Fibroblast of lung (primary cell): ENCODE measurements at regions not wholly inside any gene's neighbourhood (a gene's known extent, or its start where the extent isn't known, plus 50 kb on each side); places are given as distances from the start of the nearest gene placed in this dataset.
"Not testable (repeated sequence)": the region's sequence is repeated elsewhere in the genome, so short reads cannot be mapped to it uniquely, and the experiment has no call there.

Experiments
- EZH2 ChIP-seq: IDR thresholded peaks from 2 replicates; pipeline ENCODE4 v1.5.1; 2012; ENCODE audit warnings: low read length, control low read depth, mild to moderate bottlenecking; ENCODE audit errors: missing control alignments
- TF ChIP-seq, protein P1 (sequence below), 2 donors: IDR thresholded peaks in 1 of 2; conservative IDR thresholded peaks in 1 of 2; 1 replicate in 1 of 2; 2 replicates in 1 of 2; pipeline ENCODE4 v1.5.1; 2011 to 2012; ENCODE audit warnings: low read length in 2 of 2, control low read depth in 1 of 2, inconsistent platforms in 1 of 2, low read depth in 1 of 2, mild to moderate bottlenecking in 1 of 2

GRCh38 chrX:131696989-131697388, 153.1 kb downstream of the OR13H1 start:
- TF ChIP-seq, protein P1, sequence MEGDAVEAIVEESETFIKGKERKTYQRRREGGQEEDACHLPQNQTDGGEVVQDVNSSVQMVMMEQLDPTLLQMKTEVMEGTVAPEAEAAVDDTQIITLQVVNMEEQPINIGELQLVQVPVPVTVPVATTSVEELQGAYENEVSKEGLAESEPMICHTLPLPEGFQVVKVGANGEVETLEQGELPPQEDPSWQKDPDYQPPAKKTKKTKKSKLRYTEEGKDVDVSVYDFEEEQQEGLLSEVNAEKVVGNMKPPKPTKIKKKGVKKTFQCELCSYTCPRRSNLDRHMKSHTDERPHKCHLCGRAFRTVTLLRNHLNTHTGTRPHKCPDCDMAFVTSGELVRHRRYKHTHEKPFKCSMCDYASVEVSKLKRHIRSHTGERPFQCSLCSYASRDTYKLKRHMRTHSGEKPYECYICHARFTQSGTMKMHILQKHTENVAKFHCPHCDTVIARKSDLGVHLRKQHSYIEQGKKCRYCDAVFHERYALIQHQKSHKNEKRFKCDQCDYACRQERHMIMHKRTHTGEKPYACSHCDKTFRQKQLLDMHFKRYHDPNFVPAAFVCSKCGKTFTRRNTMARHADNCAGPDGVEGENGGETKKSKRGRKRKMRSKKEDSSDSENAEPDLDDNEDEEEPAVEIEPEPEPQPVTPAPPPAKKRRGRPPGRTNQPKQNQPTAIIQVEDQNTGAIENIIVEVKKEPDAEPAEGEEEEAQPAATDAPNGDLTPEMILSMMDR (conservative IDR thresholded peaks at IDR 0.05 in 1 of 2, IDR thresholded peaks at IDR 0.05 in 1 of 2; ENCODE audit: low read depth in 1 of 2, low read length in 2 of 2): not testable (repeated sequence)
- TF ChIP-seq EZH2: not testable (repeated sequence)
